GM18868 (cell line): ENCODE measurements at regions not wholly inside any gene's neighbourhood (a gene's known extent, or its start where the extent isn't known, plus 50 kb on each side); places are given as distances from the start of the nearest gene placed in this dataset.
"Not testable (repeated sequence)": the region's sequence is repeated elsewhere in the genome, so short reads cannot be mapped to it uniquely, and the experiment has no call there.

ENCODE experiments used
- ATAC-seq: cut with Tn5 transposase; IDR thresholded peaks from one replicate; pipeline ENCODE4 v1.9.1; 2021; ENCODE audit warnings: mild to moderate bottlenecking, moderate library complexity; ENCODE audit not compliant: unreplicated experiment

DNA sequence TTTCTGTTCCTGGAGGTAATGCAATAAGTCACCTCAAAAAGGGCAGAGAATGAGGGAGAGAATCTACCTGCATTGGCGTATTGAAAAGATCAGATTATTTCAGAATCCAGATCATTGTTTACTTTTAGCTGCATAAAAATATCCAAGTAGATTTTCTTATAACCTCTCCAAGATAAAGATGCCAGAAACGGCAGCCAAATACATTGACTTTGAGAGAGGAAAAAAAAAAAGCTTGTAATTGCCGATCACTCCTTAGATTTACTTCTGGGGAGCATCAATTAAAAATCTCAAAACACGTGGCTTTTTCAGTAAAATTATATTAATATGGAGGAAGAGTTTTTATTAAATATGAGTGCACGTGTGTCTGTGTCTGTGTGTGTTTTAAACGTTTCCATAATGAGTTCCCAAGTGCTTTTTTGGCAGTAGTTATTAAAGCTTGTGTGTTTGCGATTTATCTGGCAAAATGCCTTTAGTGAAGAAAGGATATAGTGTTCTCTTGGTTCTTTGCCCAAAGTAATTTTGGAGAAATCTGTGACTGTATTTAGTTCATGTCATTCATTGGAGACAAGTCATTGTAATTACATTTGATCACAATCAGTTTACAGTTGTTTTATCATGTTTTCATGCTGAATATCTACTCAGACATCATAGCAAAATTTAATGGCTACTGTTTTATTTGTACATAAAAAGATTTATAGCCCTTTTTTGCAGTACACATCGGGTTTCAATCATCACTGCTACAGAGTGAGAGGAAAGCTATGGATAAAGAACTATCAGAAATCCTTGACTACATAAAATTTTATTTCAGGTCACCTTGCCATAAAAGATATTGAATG lies 176.1 kb downstream of the TM9SF2 start:
- ATAC-seq = no peak

DNA sequence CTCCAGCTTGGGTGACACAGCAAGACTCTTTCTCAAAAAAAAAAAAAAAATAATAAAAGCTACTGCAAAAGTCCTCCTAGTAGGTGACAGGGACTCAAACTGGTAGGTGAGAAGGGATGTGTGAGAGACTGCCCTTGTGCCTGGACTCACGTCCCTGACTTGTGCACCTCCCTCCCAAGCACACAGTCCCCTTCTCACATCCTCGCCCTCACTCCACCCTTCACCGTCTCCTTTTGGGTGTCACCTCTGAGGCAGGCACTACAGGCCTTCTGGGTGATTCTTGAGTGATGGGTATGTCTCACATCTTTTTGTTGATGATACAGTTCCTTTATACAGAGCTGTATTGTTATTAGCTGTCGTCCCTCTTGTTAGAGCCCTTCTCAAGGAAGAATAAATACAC lies 170.5 kb downstream of the TM9SF2 start:
- no peak for ATAC-seq

GRCh38 chr13:99669096-99669495 lies 167.8 kb downstream of the TM9SF2 start:
- not testable (repeated sequence) for ATAC-seq

GRCh38 chr13:99666146-99666805 lies 165.0 kb downstream of the TM9SF2 start:
- peak; percentile 75 for ATAC-seq

GRCh38 chr13:99665711-99666110 lies 164.4 kb downstream of the TM9SF2 start:
- ATAC-seq = no peak

DNA sequence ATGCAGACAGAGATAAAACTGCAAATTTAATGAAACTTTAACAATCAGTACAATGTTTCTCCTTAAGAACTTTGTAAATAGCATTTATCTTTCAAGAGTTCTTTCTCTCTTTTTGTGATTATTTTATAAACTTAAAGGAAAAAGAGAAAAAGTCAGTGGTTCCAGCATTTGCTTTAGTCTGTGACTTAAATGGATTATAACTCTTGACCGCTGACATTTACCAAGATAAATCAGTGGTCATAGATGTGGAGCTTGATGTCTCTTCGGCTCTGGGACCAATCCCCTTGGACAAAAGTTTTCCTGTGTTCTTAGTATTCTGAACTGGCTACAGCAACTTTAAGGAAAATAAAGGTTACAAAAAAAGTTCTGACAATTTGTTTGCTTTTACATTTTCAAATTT lies 162.6 kb downstream of the TM9SF2 start:
- no peak for ATAC-seq

DNA sequence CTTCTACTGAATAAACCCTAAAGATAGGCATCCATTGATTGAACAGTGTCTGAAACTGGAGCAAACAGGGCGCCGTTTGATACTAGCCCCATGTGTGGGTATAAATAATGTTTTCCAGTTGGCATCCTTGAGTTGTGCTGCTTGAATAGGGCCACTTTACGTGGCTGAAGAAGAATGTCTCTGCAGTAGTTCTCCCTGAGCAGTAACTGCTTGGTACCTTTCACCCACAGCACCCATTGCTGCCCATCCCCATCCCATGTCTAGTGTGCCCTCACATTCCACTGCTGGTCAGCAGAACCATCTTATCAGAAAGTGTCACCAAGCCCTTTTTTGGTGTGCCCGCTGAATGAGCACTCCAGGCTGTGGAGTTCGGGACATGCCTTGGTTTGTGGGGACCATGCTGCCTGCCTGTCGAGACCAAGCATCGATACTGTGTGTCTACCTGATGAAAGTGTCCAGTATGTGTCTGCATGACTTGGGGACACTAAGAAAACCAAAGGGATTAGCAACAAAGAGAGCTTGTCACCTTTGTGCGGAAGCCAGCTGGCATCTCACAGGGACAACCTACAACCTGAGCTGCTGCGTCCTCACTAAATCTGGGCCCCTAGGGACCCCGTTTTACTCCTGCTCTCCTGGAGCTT lies 162.0 kb downstream of the TM9SF2 start:
- no peak for ATAC-seq

GRCh38 chr13:99662678-99663077 lies 161.4 kb downstream of the TM9SF2 start:
- no peak for ATAC-seq

DNA sequence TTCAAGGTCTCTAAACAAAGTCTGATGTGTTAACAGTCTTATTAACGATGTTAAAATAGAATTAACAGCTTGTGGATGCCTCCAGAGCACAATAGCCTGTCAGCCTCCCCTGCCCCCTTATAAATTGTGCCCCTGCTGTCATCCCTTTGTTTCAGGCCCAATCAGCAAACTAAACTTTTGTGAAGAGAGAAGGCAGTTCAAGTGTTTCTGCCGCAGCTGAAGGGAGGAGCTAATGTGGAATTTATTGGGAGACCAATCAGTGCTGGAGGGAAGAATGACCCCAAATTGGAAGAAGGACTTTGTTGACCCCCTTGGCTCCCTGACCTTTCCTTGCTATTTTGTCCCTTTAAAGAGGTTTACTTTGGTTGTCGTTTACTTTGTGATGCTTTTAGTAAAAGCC lies 160.5 kb downstream of the TM9SF2 start:
- ATAC-seq = no peak

DNA sequence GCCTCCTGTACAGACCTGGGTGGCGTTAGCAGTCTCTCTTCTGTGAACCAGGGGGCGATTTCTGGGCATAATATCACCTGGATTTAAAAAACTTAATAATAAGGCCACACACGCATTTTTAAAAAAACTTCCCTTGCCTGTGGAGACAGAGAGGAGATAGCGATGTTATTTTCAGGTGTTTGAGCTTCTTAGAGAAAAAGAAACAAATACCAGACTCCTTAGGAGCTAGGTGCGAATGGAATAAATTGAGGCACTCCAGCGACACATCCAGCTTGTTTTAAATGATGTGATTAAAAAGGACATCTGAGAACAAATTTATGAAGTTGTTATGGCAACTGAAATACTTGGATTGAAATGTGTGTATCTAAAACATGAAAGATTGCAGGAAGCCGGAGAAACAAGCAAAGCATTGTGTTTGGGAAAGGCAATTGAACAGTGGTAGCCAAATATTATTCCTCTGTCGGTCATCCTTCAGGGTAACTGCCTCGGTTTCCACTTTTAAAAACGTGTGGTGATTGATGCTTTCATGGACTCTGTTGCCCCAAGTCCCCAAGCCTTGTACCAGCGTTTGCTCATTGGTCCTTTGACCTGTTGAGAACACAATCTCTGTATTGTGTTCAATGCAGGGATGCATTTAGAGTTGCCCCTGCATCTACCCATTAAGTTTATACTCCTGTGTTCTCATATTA lies 158.7 kb downstream of the TM9SF2 start:
- ATAC-seq = no peak

DNA sequence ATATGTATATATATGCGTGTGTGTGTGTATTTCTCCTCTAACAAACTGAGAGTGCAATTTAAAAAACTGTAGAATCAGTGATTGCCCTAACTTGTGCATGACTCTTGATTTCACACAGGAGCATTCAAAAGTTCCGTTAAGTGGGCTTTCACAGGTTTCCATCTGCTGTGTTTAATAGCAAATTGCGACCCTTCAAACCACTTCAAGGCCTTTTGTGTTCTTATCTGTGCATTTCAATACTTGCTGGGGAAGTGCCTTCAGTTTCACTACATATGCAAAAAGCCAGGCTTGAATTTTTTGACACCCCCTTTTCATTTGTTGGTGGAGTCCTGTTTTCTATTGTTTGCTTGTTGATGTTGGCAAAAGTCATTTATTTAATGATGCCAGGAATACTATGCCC lies 158.0 kb downstream of the TM9SF2 start:
- no peak for ATAC-seq

DNA sequence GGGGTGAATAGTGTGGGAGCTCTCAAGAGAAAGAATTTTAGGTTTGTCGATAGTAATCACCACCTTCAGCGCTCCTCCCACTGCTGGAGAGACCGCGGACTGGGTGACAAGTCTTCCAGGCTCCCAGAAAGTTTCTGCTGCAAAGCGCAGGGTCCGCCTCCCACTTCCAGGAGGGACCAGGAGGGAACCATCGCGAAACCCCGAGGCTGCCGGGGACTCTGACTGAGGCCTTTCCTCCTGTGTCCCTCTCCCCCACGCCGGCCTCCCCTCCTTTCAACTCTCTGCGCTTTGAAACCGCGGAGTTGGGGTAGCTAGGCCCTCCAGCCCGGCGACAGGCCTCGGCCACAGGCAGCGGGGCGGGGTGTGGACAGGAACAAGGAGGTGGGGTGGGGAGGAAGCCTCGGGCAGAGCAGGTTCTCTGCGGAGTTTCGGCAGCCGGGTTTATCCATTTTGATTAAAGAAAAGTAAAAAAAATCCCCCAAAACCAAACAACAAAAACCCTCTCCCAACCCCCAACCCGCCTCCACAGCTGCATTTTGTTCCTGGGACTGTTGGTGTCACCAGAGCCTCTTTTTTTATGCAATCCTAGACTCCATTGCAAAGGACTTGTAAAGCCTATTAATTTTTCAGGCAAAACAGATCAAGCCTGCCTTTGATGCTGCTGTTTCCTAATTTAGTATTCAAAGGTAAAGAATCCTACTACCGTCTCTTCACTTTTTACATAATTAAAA lies 157.2 kb downstream of the TM9SF2 start:
- peak; percentile 62 for ATAC-seq

- peak; percentile 35 for ATAC-seq
Measured at GRCh38 chr13:99657848-99658260, 156.6 kb downstream of the TM9SF2 start.

DNA sequence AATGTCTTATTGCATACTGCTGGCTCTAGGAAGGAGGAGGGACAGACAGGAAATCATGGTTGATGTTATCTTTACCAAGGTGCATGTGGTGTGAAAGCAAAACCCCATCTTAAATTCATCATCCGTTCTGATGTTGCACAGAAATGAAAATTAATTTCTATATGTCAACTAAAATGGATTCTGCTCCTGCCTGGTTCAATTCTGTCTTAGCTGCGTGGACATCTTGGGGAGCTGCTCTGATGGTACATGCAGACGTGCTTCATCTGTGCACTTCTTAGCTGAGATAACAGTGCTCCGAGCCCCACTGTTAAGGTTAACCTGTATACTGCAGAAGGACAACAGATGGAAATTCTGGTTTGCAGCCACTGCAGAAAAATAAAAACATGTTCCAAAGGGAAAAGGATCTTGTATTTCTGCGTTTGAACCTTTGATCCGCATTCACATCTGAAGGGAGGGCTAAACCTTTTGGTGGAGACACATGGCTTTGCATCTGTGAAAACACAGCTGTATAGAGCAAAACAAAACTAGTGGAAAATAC lies 155.6 kb downstream of the TM9SF2 start:
- ATAC-seq = no peak

DNA sequence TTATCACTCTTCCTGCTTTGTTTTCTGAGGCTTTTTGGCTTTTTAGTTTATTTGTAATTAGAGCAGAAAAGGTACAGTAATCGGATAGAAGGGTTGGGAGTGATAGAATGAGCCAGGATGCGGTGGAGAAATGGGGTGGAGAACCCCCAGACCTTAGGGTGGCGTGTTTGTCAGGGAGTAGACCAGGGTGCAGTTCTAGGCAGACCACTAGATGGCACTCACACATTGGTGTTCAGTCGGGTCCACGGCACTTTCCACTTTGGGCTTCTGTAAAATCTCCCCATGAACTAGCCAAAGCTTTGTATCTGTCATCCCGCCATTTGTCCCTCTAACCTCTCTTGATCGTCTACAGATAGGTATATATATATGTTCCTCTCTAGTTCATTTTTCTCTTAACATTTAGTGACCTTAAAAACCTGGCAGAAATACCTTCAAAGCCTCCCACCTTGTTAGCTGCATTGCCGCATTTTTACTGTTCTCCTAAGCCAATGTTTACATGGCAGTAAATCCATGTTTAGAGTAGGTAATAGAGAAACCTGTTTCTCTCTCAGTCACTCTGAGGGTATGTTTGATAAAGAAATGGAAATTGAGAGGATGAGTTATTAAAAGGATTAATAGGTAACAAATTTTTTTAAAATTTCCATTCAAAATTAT lies 154.9 kb downstream of the TM9SF2 start:
- no peak for ATAC-seq

DNA sequence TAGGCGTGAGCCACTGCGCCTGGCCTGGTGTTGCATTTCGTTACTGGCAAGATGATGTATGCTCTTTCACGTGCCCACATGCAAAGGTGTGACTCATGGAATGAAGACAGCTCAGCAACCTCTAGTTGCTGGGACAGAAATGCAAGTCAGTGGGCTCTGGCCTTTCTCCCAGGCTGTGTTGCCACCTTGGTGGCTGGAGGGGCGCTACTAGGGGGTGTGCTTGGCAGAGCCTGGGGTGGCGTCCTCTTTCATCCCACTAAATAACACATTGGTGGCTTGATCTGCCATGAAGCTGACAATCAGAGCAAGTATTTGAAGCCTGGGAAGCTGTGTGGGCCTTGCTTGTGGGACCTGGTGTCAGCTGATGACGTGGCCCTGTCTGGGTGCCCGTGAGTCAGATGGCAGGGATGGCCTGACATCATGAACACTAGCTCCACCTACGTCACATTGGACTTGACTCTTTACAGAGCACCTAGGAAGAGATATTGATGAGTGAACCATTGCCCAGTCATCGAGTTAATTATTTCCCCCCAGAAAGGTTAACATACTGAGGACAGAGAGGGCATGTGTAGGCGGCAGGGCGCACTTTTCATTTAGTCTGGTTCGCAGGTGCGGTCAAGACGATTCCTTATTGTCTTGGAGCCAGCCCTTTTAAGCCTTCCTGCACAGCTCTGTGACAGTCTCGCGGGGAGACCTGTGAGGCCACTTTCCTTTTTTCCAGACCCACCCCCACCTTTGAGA lies 154.2 kb downstream of the TM9SF2 start:
- ATAC-seq = no peak

- ATAC-seq = no peak
Measured at GRCh38 chr13:99654076-99654475, 152.8 kb downstream of the TM9SF2 start.

- no peak for ATAC-seq
Measured at GRCh38 chr13:99653526-99653925, 152.3 kb downstream of the TM9SF2 start.

DNA sequence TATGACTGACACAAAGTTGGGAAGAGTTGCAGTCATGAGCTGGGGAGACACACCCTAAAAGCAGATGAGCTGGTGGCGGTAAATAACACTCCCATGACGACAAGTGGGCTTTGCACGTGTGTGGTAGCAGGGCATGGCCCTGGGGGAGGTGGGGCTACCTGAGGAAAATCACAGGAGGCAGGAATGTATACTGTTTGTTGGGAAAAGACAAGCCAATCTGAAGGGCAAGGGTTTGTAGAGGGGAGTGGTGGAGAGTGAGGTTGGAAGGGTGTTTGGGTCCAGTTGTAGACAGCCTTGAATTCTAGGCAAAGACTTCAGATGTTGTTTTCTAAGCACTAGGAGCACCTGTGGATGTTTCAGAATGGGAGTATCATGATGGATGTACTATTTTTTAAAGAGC lies 151.6 kb downstream of the TM9SF2 start:
- no peak for ATAC-seq
